CD4-positive, alpha-beta T cell treated with Interleukin-12 subunit alpha and Interleukin-12 subunit beta, for 1 hour (primary cell): ENCODE measurements at regions not wholly inside any gene's neighbourhood (a gene's known extent, or its start where the extent isn't known, plus 50 kb on each side); places are given as distances from the start of the nearest gene placed in this dataset.

ENCODE experiments used
- DNase-seq: peaks from one replicate; pipeline ENCODE4 v3.0.0-alpha.2; 2020

DNA sequence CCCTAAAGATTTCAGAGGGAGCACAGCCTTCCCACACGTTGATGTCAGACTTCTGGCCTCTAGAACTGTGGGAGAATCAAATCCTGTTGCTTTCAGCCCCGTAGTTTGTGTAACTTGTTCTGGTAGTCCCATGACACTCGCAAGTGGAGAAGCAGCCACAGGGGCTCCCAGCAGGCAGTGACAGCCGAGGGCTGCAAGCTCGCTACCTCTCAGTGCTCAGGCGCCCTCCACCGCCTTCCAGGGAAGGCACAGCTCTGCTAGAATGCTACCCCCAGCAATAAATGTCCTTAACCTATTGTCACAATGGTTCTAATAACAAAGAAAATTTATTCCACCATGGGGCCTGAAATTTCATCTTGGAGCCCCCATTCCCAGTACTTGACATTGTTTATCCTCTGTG lies 143.1 kb upstream of the ZNF236 start:
- no peak for DNase-seq

GRCh38 chr18:76678248-76678647 lies 144.1 kb upstream of the ZNF236 start:
- DNase-seq, result no peak

DNA sequence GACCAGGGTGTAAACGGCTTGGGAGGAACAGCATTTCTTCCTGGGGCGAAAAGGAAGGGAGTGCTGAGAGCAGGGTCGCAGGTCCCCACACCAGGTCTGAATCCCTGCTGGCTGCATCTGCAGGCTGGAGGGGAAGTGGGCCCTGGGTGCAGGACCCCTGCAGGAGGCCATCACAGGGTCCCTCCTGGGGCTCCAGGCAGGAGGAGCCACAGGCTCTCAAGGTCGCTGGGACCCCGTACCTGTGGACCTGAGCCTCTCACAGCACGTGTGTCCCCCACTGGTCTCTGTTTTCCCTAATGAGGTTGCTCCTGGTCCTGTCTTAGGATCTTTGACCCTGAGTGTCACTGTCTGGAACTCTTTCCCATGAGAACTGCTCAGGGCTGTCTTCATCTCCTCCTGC lies 147.8 kb upstream of the ZNF236 start:
- no peak for DNase-seq

- no peak for DNase-seq
These were observed 148.8 kb upstream of the ZNF236 start for GRCh38 chr18:76673281-76674185.

DNA sequence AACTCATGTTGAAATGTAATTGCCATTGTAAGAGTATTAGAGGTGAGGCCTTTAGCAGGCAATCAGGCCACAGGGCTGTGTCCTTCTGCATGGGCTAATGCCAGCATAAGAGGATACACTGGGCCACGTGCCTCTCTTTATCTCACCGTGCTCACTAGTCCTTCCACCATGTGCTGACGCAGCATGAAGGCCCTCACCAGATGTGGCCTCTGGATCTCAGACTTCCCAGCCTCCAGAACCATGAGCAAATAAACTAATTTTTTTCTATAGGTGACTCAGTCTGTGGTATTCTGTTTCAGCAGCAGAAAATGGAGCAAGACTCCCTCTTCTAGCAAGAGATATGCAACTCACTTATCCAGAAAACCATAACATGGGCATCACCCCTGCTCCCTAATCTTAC lies 149.7 kb upstream of the ZNF236 start:
- no peak for DNase-seq

DNA sequence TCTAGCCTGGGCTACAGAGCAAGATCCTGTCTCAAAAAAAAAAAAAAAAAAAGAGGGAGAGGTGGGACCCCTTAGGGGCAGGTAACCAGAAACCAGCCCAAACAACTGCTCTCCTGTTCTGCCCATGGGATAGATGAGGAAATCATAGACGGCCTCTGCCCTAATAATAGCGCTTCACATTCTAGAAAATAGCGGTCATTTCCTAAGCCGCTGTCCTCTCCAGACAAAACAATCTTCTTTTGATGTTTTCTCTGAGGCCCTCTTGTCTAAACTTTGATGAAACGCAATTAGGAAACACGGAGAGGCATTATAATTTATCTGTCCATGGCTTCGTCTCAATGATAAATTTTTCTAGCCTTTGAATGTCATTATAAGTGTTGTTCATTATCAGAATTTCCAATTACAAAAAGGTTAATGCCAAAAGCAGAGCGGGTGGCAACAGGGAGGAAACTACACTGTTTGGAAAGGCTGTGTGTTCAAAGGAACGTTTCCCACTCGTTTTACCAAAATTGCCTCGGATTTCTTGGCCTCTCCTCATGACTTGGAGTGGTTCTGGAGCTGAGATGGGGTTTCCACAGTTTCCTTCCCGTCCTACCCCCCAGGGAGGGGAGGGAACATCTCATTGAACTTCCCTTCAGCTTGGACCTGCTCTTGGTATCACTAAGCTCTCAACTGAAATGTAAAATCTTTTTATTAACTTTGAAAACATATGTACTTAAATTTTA lies 151.6 kb upstream of the ZNF236 start:
- no peak for DNase-seq

DNA sequence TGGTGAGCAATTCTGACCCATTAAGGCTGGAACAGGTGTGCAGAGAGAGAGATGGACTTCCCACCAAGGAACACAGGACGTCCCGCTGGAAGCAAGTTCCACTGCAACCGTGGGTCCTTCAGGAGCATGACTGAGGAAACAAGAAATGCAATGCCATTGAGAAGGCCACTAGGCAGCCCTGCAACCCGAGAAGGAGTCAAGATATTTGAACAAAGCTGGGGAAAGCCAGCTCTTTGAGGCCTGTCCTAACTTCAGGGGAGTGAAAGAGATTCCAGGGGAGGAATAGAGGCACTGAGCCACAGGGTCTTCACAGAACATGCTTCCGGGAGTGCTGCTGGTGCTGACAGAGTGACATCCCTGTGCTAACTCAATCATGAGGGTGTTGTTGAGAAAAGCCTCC lies 153.8 kb upstream of the ZNF236 start:
- no peak for DNase-seq

- DNase-seq, result no peak
These were observed 154.2 kb upstream of the ZNF236 start for GRCh38 chr18:76668119-76668518.

GRCh38 chr18:76667603-76668002 lies 154.8 kb upstream of the ZNF236 start:
- no peak for DNase-seq

GRCh38 chr18:76662626-76663025 lies 159.7 kb upstream of the ZNF236 start:
- no peak for DNase-seq

DNA sequence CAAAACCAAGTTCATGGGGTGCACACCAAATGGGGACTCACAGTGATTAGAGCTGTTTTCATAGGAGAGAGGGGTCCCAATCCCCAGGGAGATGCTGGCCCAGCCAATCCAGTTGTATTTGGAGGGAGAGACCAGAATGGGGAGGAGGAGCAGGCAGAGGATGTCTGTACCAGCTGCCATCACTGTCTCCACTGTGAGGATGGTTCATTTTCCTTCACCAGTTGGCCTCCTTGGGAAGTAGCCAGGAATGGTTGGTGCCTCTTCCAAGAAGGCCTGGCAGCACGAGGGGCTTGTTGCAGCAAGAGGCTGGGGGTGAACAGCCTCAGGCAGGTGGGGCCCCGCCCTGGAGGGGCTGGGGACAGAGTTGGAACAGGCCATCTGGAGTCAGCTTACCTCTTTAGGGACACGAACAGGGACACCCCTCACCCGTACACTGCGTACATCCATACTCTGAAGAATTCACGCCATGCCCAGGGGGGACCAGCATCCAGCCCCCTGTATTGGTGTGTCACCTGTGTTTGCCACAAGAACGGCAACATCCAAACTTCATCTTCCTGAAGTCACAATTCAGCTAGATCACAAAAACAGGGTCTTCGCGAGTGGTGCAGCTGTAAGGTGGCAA lies 161.7 kb upstream of the ZNF236 start:
- DNase-seq, result no peak

DNA sequence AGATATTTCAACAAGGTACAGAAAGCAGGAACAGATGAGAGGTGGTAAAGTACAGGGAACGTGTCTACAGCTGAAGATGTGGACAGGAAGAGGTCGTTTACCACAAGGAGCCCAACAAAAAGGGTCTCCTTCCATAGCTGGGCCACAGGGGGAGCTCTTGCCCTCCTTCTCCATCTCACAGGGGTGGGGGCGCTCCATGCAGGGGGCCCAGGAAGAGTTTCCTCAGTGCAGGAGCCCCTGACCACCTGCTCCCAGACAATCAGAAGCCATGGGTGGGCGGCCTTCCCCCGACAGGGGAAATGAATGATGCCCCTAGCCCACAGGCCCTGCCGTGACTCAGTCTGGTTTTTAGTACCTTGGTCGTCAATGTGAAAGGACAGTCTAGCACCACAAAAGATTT lies 163.6 kb upstream of the ZNF516 start:
- no peak for DNase-seq

DNA sequence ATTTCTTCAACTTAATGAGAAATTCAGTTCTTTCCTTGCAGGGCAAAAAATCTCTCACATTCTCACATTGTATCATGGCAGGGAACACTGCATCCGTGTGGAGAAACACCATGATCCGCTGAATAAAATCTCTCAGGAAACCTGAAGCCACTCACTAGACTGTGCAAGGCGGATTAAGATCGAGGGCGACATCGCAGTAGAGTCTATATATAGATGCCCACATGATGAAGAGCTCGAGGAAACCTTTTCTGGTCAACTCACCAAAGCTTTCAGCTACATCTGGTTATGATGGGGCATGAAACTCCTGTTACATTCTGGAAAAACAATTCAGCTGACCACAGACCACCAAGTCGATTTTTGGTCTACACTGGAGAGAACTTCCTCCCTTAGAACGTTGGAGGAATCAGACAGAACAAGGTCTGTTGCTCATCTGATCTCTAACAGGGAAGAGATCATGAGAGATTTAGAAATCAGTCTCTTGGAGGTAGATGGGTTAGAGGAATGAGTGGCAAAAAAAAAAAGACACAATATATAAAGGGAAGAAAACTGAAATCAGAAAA lies 162.9 kb upstream of the ZNF516 start:
- DNase-seq, result no peak

DNA sequence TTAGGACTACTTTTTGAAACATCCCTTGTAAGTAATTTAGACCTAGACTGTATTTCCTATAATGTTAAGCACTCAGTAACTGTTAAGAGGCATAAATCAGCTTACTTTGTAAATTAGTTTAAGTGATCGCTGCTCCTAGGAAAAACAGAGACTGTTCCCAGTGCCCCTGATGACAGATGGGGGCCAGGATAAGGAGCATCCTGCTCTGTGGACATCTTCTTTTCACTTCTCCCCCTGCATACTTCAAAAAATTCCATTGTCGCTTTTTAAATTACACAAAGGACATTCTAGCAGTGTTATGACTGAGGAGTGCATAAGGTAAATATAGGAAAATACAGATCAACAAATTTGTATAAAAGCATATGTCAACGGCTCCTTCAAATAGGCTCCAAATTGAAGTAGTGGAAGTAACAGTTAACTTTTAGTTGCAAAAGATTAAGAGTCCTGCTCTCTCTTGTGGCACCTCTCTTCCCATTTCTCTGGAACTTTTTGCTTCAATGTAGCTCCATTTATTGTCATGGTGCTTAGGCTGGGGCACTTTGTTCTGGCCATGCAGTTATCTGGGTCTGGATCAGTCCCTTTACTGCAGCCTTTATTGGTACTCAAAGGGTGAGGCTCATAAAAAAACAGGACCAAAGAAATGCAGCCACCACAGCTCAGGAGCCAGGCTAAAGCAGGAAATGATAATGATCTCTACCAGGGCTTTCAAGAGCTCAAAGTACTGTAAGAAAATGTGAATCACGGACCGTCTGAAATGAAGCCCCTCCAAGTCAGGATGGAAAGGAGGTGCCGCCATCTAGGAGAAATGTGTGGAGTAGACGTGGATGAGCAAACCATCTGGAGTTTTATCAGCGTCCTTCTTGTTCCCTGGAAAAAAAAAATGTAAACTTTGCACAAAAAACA lies 162.1 kb upstream of the ZNF516 start:
- no peak for DNase-seq

GRCh38 chr18:76654577-76654976 lies 159.5 kb upstream of the ZNF516 start:
- no peak for DNase-seq

DNA sequence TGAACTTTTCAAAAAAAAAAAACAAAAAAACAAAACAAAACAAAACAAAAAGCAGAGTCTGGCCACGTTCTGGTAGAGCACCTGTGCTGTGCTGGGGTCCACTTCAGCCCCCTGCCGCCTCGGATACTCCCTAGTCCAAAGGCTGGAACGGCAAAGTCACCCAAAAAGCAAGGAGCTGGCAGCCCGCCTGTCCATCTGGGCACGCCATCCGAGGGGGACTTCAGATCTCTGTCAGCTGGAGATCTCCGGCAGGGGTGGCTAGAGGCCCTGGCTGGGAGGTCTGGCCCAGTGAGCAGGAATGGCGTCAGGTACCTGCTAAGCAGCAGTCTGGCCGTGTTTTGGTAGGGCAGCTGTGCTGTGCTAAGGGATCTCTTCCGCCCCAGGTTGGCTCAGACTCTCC lies 152.3 kb upstream of the ZNF516 start:
- no peak for DNase-seq

DNA sequence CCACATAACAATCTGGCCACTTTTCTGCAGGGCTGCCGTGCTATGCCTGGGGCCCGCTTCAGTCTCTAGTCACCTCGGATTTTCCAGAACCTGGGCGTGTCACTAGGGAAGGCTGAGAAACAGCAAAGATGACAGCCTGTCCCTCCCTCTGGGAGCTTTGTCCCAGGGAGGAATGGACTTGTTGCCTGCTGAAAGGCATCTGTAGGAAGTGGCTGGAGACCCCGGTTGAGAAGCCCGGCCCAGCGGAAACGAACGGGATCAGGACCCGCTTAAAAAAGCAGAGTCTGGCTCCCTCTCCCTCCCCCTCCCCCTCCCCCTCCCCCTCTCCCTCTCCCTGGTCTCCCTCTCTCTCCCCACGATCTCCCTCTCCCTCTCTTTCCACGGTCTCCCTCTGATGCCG lies 149.5 kb upstream of the ZNF516 start:
- no peak for DNase-seq

DNA sequence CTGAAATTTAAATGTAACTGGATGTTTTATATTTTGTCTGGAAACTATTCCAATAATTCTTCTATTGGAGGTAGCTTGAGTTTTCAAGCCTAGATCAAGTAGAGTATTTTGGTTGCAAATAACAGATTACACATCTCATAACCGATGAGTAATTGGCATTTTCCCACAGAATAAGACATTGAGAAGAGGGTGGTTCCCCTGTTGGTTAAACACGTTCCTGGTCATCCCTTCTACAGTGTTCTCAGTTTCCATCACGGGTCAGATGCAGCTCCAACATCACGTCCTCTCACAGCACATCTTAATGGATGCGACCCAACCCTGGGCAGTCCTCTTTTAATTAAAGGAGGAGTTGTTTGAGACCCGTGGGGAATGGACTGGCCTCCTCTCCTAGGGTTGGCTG lies 149.0 kb upstream of the ZNF516 start:
- DNase-seq, result no peak

- DNase-seq, result no peak
These were observed 148.2 kb upstream of the ZNF516 start for GRCh38 chr18:76643199-76643598.

- no peak for DNase-seq
These were observed 145.4 kb upstream of the ZNF516 start for GRCh38 chr18:76640438-76640837.

GRCh38 chr18:76634564-76634963 lies 139.5 kb upstream of the ZNF516 start:
- DNase-seq, result no peak

DNA sequence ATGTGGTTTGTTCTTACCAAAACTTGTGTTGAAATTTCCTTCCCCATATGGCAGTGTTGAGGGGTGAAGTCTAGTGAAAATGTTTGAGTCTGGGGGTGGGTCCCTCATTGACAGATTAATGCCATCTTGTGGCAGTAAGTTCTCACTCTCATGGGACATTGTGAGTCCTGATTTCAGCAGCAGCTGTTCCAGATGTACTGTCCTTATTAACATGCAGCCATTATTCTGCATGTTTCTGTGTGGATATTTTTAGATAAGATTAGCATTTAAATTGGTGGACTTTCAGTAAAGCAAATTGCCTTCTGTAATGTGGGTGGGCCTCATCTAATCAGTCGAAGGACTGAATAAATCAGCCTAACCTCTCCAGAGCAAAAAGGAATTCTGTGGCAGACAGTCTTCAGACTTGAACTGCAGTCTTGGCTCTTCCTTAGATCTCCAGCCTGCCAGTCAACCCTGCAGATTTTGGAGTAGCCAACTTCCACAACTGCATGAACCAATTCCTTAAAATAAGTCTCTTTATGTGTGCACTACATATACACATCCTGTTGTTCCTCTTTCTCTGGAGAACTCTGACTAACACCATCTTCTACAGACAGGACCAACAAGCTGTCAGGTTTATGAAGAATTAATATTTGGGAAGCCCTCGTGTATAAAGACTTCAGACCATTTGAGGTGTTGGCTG lies 138.7 kb upstream of the ZNF516 start:
- DNase-seq, result no peak
